Gastrocnemius medialis (tissue), 4 donors: ENCODE measurements at regions not wholly inside any gene's neighbourhood (a gene's known extent, or its start where the extent isn't known, plus 50 kb on each side); places are given as distances from the start of the nearest gene placed in this dataset.

ENCODE experiments used
- CTCF ChIP-seq, 5 experiments: fragments of 450-650 bp in 3 of 5; fragments of 200-600 bp in 2 of 5; sonication (generic) in 2 of 5; IDR thresholded peaks in 4 of 5; conservative IDR thresholded peaks in 1 of 5; 1 replicate in 4 of 5; 2 replicates in 1 of 5; pipeline ENCODE4 v1.5.1; 2016 to 2019; ENCODE audit warnings: antibody characterized with exemption in 5 of 5, mild to moderate bottlenecking in 3 of 5, moderate library complexity in 3 of 5
- POLR2A ChIP-seq, 2 donors: fragments of 450-650 bp; IDR thresholded peaks; one replicate each; pipeline ENCODE4 v1.6.1; 2017; ENCODE audit warnings: antibody characterized with exemption in 2 of 2, mild to moderate bottlenecking in 2 of 2, moderate library complexity in 2 of 2

GRCh38 chr11:120024586-120024985 lies 113.3 kb downstream of the TRIM29 start:
- no peak for TF ChIP-seq CTCF (IDR thresholded peaks at IDR 0.05 in 4 of 5, conservative IDR thresholded peaks at IDR 0.05 in 1 of 5)
- no peak for TF ChIP-seq POLR2A (IDR thresholded peaks at IDR 0.05)
